SU-DHL-6 (cell line): ENCODE measurements at regions not wholly inside any gene's neighbourhood (a gene's known extent, or its start where the extent isn't known, plus 50 kb on each side); places are given as distances from the start of the nearest gene placed in this dataset.

Experiments used
- H2AFZ ChIP-seq: fragments of 200-600 bp; sonication (generic); 2 replicates; pipeline ENCODE4 v1.6.1; 2014; ENCODE audit warnings: low read depth, mild to moderate bottlenecking, moderate library complexity, mixed read lengths, antibody characterized with exemption, low read length; ENCODE audit not compliant: severe bottlenecking
- H3F3A ChIP-seq: fragments of 200-600 bp; shearing (Covaris generic); 2 replicates; pipeline ENCODE4 v1.6.0; 2016; ENCODE audit warnings: antibody characterized with exemption, mild to moderate bottlenecking; ENCODE audit not compliant: insufficient read depth
- H3K27ac ChIP-seq: fragments of 200-600 bp; sonication (generic); 2 replicates; pipeline ENCODE4 v1.5.1; 2016; ENCODE audit warnings: low read depth, mild to moderate bottlenecking, low read length, moderate library complexity, mixed read lengths
- H3K27me3 ChIP-seq: fragments of 200-600 bp; sonication (generic), shearing (Covaris generic); 2 replicates; pipeline ENCODE4 v1.6.0; 2014; ENCODE audit warnings: mild to moderate bottlenecking, low read length
- H3K36me3 ChIP-seq: fragments of 200-600 bp; sonication (generic); 2 replicates; pipeline ENCODE4 v1.6.1; 2014; ENCODE audit warnings: mild to moderate bottlenecking, low read length, mixed read lengths
- H3K4me2 ChIP-seq: fragments of 300-600, 200-600 bp; shearing (Covaris generic), sonication (generic); 2 replicates; pipeline ENCODE4 v1.6.0; 2014; ENCODE audit warnings: low read length, low read depth, mild to moderate bottlenecking; ENCODE audit not compliant: poor library complexity, severe bottlenecking
- H3K4me3 ChIP-seq: fragments of 200-600 bp; sonication (generic); 2 replicates; pipeline ENCODE4 v1.5.1; 2014; ENCODE audit warnings: antibody characterized with exemption, low read length, mild to moderate bottlenecking, mixed read lengths; ENCODE audit not compliant: insufficient read depth, poor library complexity, severe bottlenecking
- H3K79me2 ChIP-seq: fragments of 200-600 bp; sonication (generic); 2 replicates; pipeline ENCODE4 v1.6.1; 2014; ENCODE audit warnings: mild to moderate bottlenecking, low read length, moderate library complexity; ENCODE audit not compliant: insufficient read depth
- H3K9ac ChIP-seq: fragments of 200-600 bp; sonication (generic); 2 replicates; pipeline ENCODE4 v1.7.0; 2014; ENCODE audit warnings: mild to moderate bottlenecking, low read length
- H3K9me2 ChIP-seq: fragments of 200-600 bp; sonication (generic); replicated peaks from 2 replicates; pipeline ENCODE4 v1.6.1; 2014; ENCODE audit warnings: low read length; ENCODE audit not compliant: insufficient read depth
- H3K9me3 ChIP-seq: fragments of 200-600 bp; sonication (generic); 2 replicates; pipeline ENCODE4 v1.6.1; 2014; ENCODE audit warnings: low read length, mixed read lengths; ENCODE audit not compliant: insufficient read depth
- H4K20me1 ChIP-seq: fragments of 200-600 bp; sonication (generic); 2 replicates; pipeline ENCODE4 v1.6.1; 2014; ENCODE audit warnings: low read depth, mild to moderate bottlenecking, antibody characterized with exemption, low read length, moderate library complexity, mixed read lengths
- CTCF ChIP-seq: fragments of 200-600 bp; sonication (generic); IDR thresholded peaks from one replicate; pipeline ENCODE4 v1.5.1; 2017; ENCODE audit warnings: antibody characterized with exemption, mild to moderate bottlenecking, low read length, moderate library complexity; ENCODE audit not compliant: insufficient read depth, poor library complexity, severe bottlenecking
- EZH2phosphoT487 ChIP-seq: fragments of 200-600 bp; sonication (generic), shearing (Covaris generic); conservative IDR thresholded peaks from 2 replicates; pipeline ENCODE4 v1.6.1; 2018; ENCODE audit warnings: mild to moderate bottlenecking, antibody characterized with exemption, low read length, moderate library complexity, mixed read lengths

DNA sequence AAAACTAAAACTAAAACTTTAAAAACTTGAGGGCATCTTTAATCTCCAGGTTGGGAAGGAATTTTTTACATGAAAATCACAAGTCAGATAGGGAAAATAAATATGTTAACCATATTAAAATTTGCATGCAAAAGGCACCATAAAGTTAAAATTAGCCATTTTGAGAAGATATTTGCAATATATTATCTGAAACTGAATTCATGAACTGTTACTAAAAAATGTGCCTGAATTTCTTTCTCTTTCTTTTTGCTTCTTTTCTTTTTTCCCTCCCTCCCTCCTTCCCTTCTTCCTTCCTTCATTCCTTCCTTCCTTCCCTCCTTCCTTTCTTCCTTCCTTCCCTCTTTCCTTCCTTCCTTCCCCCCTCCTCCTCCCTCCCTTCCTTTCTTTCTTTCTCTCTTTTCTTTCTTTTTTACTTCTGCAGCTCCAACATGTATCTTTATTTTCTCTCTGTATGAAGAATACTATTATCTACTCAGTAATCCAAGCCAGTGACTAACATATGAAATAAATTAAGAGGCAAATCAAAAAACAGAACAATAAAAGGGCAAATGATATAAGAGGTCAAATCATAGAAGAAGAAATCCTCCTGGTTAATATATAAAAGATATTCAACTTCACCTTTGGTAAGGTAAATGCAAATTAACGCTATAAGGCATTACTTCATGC lies 146.0 kb downstream of the BRMS1L start:
- TF ChIP-seq CTCF (no peak), EZH2phosphoT487 (no peak)
- H3K4me3 ChIP-seq: no peak overlapping the region
- H3F3A ChIP-seq: no peaks in the 10 kb centered on the region
- H3K9me2 ChIP-seq: no peaks in the 10 kb centered on the region
- H3K27me3 ChIP-seq: no peaks in the 10 kb centered on the region
- H4K20me1 ChIP-seq: no peaks in the 10 kb centered on the region
- H3K79me2 ChIP-seq: no peaks in the 10 kb centered on the region
- H3K27ac ChIP-seq: no peak overlapping the region
- no peaks in the 10 kb centered on the region for H3K36me3 ChIP-seq
- no peak overlapping the region for H3K4me2 ChIP-seq
- no peaks in the 10 kb centered on the region for H3K9me3 ChIP-seq
- no peak overlapping the region for H3K9ac ChIP-seq
- no peak overlapping the region for H2AFZ ChIP-seq

DNA sequence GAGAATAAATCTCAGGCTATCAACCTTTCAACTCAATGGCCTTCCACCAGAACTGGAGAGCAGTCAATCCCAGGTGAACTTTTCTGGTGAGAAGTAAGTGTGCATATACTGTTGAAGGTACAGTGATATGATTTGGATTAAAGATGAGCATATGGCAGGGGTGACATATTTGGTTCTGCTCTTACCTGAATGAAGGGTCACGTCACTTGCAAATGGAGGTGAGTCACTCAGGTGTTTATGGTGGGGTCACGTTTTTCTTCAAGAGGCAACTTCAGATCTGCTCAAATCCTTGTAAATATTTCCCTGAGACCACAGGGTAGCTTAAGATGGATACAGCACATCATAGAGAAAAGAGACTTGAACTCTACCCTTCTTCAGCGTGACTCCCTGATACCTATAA lies 143.2 kb downstream of the BRMS1L start:
- no peak for TF ChIP-seq CTCF
- no peak for TF ChIP-seq EZH2phosphoT487
- Histone ChIP-seq H2AFZ (no peak overlapping the region), H4K20me1 (no peaks in the 10 kb centered on the region), H3K27me3 (no peaks in the 10 kb centered on the region), H3K36me3 (no peaks in the 10 kb centered on the region), H3F3A (no peaks in the 10 kb centered on the region), H3K9me2 (no peaks in the 10 kb centered on the region), H3K79me2 (no peaks in the 10 kb centered on the region), H3K4me3 (no peak overlapping the region), H3K27ac (no peak overlapping the region), H3K4me2 (no peak overlapping the region), H3K9me3 (no peaks in the 10 kb centered on the region), H3K9ac (no peak overlapping the region)

DNA sequence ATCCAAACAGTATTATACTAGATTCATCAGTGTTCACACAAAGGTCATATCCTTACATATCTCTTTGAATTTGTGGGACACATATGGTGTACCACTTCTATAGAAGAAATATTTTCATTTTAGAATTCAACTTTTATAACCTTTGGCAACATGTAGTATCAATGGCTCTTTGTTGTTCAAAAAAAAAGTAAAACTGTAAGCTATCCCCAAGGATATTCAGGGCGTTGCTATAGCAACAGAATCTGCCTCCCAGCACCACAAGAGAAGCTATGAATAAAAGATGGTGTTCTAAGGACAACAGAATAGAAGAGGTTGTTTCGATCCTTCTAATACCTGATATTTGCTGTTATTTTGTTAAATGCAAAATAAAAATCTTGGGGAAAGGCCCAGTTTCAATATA lies 139.3 kb downstream of the BRMS1L start:
- no peaks in the 10 kb centered on the region for H3K9me2 ChIP-seq
- H3K27me3 ChIP-seq: no peaks in the 10 kb centered on the region
- no peak overlapping the region for H3K4me2 ChIP-seq
- no peak overlapping the region for H2AFZ ChIP-seq
- no peak overlapping the region for H3K27ac ChIP-seq
- no peak overlapping the region for H3K4me3 ChIP-seq
- no peak for TF ChIP-seq CTCF
- no peak for TF ChIP-seq EZH2phosphoT487
- no peaks in the 10 kb centered on the region for H4K20me1 ChIP-seq
- no peak overlapping the region for H3K9ac ChIP-seq
- no peaks in the 10 kb centered on the region for H3K36me3 ChIP-seq
- no peaks in the 10 kb centered on the region for H3K9me3 ChIP-seq
- no peaks in the 10 kb centered on the region for H3F3A ChIP-seq
- H3K79me2 ChIP-seq: no peaks in the 10 kb centered on the region
